Neural cell (in vitro differentiated cells): ENCODE measurements at regions not wholly inside any gene's neighbourhood (a gene's known extent, or its start where the extent isn't known, plus 50 kb on each side); places are given as distances from the start of the nearest gene placed in this dataset.

Experiments used
- H2AFZ ChIP-seq: fragments of 200-600, 300-800 bp; sonication (generic), shearing (Covaris generic); 2 replicates; pipeline ENCODE4 v1.6.0; 2014; ENCODE audit warnings: low read depth, mild to moderate bottlenecking, antibody characterized with exemption, low read length, moderate library complexity
- H3F3A ChIP-seq: fragments of 200-600 bp; shearing (Covaris generic); 2 replicates; pipeline ENCODE4 v1.6.1; 2016; ENCODE audit warnings: mild to moderate bottlenecking, moderate library complexity, mixed read lengths, antibody characterized with exemption, low read length; ENCODE audit not compliant: insufficient read depth, poor library complexity, severe bottlenecking
- H3K27ac ChIP-seq: fragments of 200-600, 300-800 bp; sonication (generic), shearing (Covaris generic); 2 replicates; pipeline ENCODE4 v1.5.1; 2014; ENCODE audit warnings: mild to moderate bottlenecking, low read length, moderate library complexity
- H3K27me3 ChIP-seq: fragments of 300-800, 200-600 bp; sonication (generic), shearing (Covaris generic); 2 replicates; pipeline ENCODE4 v1.6.0; 2014; ENCODE audit warnings: mild to moderate bottlenecking, low read depth, low read length, moderate library complexity; ENCODE audit not compliant: insufficient read depth
- H3K36me3 ChIP-seq: fragments of 300-800, 200-600 bp; sonication (generic), shearing (Covaris generic); 2 replicates; pipeline ENCODE4 v1.5.1; 2014; ENCODE audit warnings: mild to moderate bottlenecking, antibody characterized with exemption, low read length, moderate library complexity; ENCODE audit not compliant: insufficient read depth
- H3K4me2 ChIP-seq: fragments of 300-800, 200-600 bp; sonication (generic), shearing (Covaris generic); 2 replicates; pipeline ENCODE4 v1.6.0; 2014; ENCODE audit warnings: mild to moderate bottlenecking, low read length
- H3K4me3 ChIP-seq: fragments of 300-800, 200-600 bp; sonication (generic), shearing (Covaris generic); 2 replicates; pipeline ENCODE4 v1.5.1; 2014; ENCODE audit warnings: mild to moderate bottlenecking, low read length, moderate library complexity
- H3K79me2 ChIP-seq: fragments of 200-600 bp; shearing (Covaris generic); replicated peaks from 2 replicates; pipeline ENCODE4 v1.6.0; 2014; ENCODE audit warnings: mild to moderate bottlenecking, low read length, moderate library complexity; ENCODE audit not compliant: insufficient read depth
- H3K9ac ChIP-seq: fragments of 300-800, 200-600 bp; sonication (generic), shearing (Covaris generic); 2 replicates; pipeline ENCODE4 v1.6.1; 2016; ENCODE audit warnings: mild to moderate bottlenecking, low read length, mixed read lengths
- H3K9me2 ChIP-seq: fragments of 200-600 bp; shearing (Covaris generic); 2 replicates; pipeline ENCODE4 v1.6.1; 2016; ENCODE audit warnings: mild to moderate bottlenecking, low read length, mixed read lengths; ENCODE audit not compliant: insufficient read depth
- H3K9me3 ChIP-seq: fragments of 200-600, 300-800 bp; sonication (generic), shearing (Covaris generic); 2 replicates; pipeline ENCODE4 v1.6.1; 2016; ENCODE audit warnings: mild to moderate bottlenecking, mixed run types, low read length, moderate library complexity, mixed read lengths
- H4K20me1 ChIP-seq: fragments of 200-600 bp; shearing (Covaris generic); 2 replicates; pipeline ENCODE4 v1.6.1; 2016; ENCODE audit warnings: mild to moderate bottlenecking, mixed run types; ENCODE audit not compliant: insufficient read depth
- CTCF ChIP-seq: fragments of 450-650 bp; IDR thresholded peaks from 2 replicates; pipeline ENCODE4 v1.5.1; 2014; ENCODE audit warnings: antibody characterized with exemption, mild to moderate bottlenecking, moderate library complexity; ENCODE audit not compliant: poor library complexity, severe bottlenecking
- EP300 ChIP-seq: fragments of 450-650 bp; conservative IDR thresholded peaks from 2 replicates; pipeline ENCODE4 v1.6.1; 2014; ENCODE audit warnings: antibody characterized with exemption, mild to moderate bottlenecking, moderate library complexity; ENCODE audit not compliant: poor library complexity, severe bottlenecking
- MXI1 ChIP-seq: fragments of 450-650 bp; conservative IDR thresholded peaks from 2 replicates; pipeline ENCODE4 v1.6.1; 2014; ENCODE audit warnings: antibody characterized with exemption, mild to moderate bottlenecking; ENCODE audit not compliant: poor library complexity, severe bottlenecking
- POLR2AphosphoS5 ChIP-seq: IDR thresholded peaks from 2 replicates; pipeline ENCODE4 v1.6.1; 2012
- RAD21 ChIP-seq: fragments of 450-650 bp; conservative IDR thresholded peaks from 2 replicates; pipeline ENCODE4 v1.6.1; 2014; ENCODE audit warnings: antibody characterized with exemption, mild to moderate bottlenecking, moderate library complexity
- REST ChIP-seq: IDR thresholded peaks from 2 replicates; pipeline ENCODE4 v1.6.1; 2012; ENCODE audit warnings: borderline replicate concordance
- TAF1 ChIP-seq: IDR thresholded peaks from 2 replicates; pipeline ENCODE4 v1.6.1; 2012; ENCODE audit warnings: low read depth

GRCh38 chr1:218571491-218571890, 226.4 kb downstream of the TGFB2 start:
- H3K9me2 ChIP-seq: no peaks in the 10 kb centered on the region
- H3K27me3 ChIP-seq: no peaks in the 10 kb centered on the region
- no peaks in the 10 kb centered on the region for H3K9me3 ChIP-seq
- no peak overlapping the region for H3K27ac ChIP-seq
- H2AFZ ChIP-seq: no peak overlapping the region
- no peak overlapping the region for H3K4me3 ChIP-seq
- no peaks in the 10 kb centered on the region for H3F3A ChIP-seq
- H3K36me3 ChIP-seq: no peaks in the 10 kb centered on the region
- TF ChIP-seq REST (no peak), POLR2AphosphoS5 (no peak), TAF1 (no peak), CTCF (no peak), MXI1 (no peak), EP300 (no peak), RAD21 (no peak)
- H4K20me1 ChIP-seq: no peaks in the 10 kb centered on the region
- H3K79me2 ChIP-seq: no peaks in the 10 kb centered on the region
- no peak overlapping the region for H3K9ac ChIP-seq
- no peak overlapping the region for H3K4me2 ChIP-seq

GRCh38 chr1:218572050-218572449, 226.9 kb downstream of the TGFB2 start:
- no peaks in the 10 kb centered on the region for H3K9me2 ChIP-seq
- H2AFZ ChIP-seq: no peak overlapping the region
- no peaks in the 10 kb centered on the region for H3F3A ChIP-seq
- no peak overlapping the region for H3K9ac ChIP-seq
- no peak overlapping the region for H3K4me2 ChIP-seq
- H3K36me3 ChIP-seq: no peaks in the 10 kb centered on the region
- no peaks in the 10 kb centered on the region for H4K20me1 ChIP-seq
- H3K27ac ChIP-seq: no peak overlapping the region
- H3K9me3 ChIP-seq: no peaks in the 10 kb centered on the region
- TF ChIP-seq TAF1: no peak
- no peak for TF ChIP-seq MXI1
- TF ChIP-seq CTCF: no peak
- H3K27me3 ChIP-seq: no peaks in the 10 kb centered on the region
- H3K79me2 ChIP-seq: no peaks in the 10 kb centered on the region
- no peak overlapping the region for H3K4me3 ChIP-seq

GRCh38 chr1:218573925-218574324, 228.8 kb downstream of the TGFB2 start:
- H3K9ac ChIP-seq: no peak overlapping the region
- H4K20me1 ChIP-seq: no peaks in the 10 kb centered on the region
- no peak overlapping the region for H3K4me3 ChIP-seq
- no peaks in the 10 kb centered on the region for H3K79me2 ChIP-seq
- H3K9me2 ChIP-seq: no peaks in the 10 kb centered on the region
- no peak overlapping the region for H3K27ac ChIP-seq
- no peaks in the 10 kb centered on the region for H3K9me3 ChIP-seq
- no peak overlapping the region for H2AFZ ChIP-seq
- H3K27me3 ChIP-seq: no peaks in the 10 kb centered on the region
- no peaks in the 10 kb centered on the region for H3F3A ChIP-seq
- H3K4me2 ChIP-seq: no peak overlapping the region
- TF ChIP-seq EP300 (no peak), RAD21 (no peak)
- H3K36me3 ChIP-seq: no peaks in the 10 kb centered on the region
